ENCODE measurements at regions not wholly inside any gene's neighbourhood (a gene's known extent, or its start where the extent isn't known, plus 50 kb on each side); places are given as distances from the start of the nearest gene placed in this dataset.

- no peak for DNase-seq (ENCODE audit: low spot score)
Observed at GRCh38 chr18:78664048-78664447, 315.6 kb upstream of the SALL3 start.

GRCh38 chr18:78664848-78665247, 314.8 kb upstream of the SALL3 start:
- H3K4me1 ChIP-seq (ENCODE audit: control insufficient read depth in 1 of 2, low read depth in 2 of 2) = no peaks in the 10 kb centered on the region
- no peak for ATAC-seq (ENCODE audit: insufficient number of reproducible peaks, low FRiP score, low read depth)
- no peak overlapping the region for H3K27ac ChIP-seq
- no peak for DNase-seq (ENCODE audit: low spot score)
- no peak for TF ChIP-seq CTCF (IDR thresholded peaks at IDR 0.05)
- no peaks in the 10 kb centered on the region for H3K9me3 ChIP-seq
- no peak overlapping the region for H3K4me3 ChIP-seq
- H3K36me3 ChIP-seq = no peaks in the 10 kb centered on the region
- H3K27me3 ChIP-seq (replicated peaks; ENCODE audit: insufficient read depth) = no peaks in the 10 kb centered on the region

More at GRCh38 chr18:78664048-78664447, 315.6 kb upstream of the SALL3 start:
- H3K4me1 ChIP-seq (ENCODE audit: control insufficient read depth in 1 of 2, low read depth in 2 of 2) = no peaks in the 10 kb centered on the region
- no peak overlapping the region for H3K27ac ChIP-seq
- no peaks in the 10 kb centered on the region for H3K36me3 ChIP-seq
- no peaks in the 10 kb centered on the region for H3K27me3 ChIP-seq (replicated peaks; ENCODE audit: insufficient read depth)
- H3K4me3 ChIP-seq = no peak overlapping the region
- no peak for TF ChIP-seq CTCF (IDR thresholded peaks at IDR 0.05)
- H3K9me3 ChIP-seq = no peaks in the 10 kb centered on the region
- no peak for ATAC-seq (ENCODE audit: insufficient number of reproducible peaks, low FRiP score, low read depth)

- Histone ChIP-seq H3K9me3 (no peaks in the 10 kb centered on the region), H3K4me1 (ENCODE audit: control insufficient read depth in 1 of 2, low read depth in 2 of 2) (no peaks in the 10 kb centered on the region), H3K36me3 (no peaks in the 10 kb centered on the region), H3K27ac (no peak overlapping the region), H3K27me3 (replicated peaks; ENCODE audit: insufficient read depth) (no peaks in the 10 kb centered on the region), H3K4me3 (no peak overlapping the region)
- ATAC-seq (ENCODE audit: insufficient number of reproducible peaks, low FRiP score, low read depth) (no peak), DNase-seq (ENCODE audit: low spot score) (no peak)
- no peak for TF ChIP-seq CTCF (IDR thresholded peaks at IDR 0.05)
Observed at GRCh38 chr18:78665644-78666043, 314.0 kb upstream of the SALL3 start.

GRCh38 chr18:78666666-78667335, 312.8 kb upstream of the SALL3 start:
- Histone ChIP-seq H3K27ac (no peak overlapping the region), H3K36me3 (no peaks in the 10 kb centered on the region), H3K4me1 (ENCODE audit: control insufficient read depth in 1 of 2, low read depth in 2 of 2) (no peaks in the 10 kb centered on the region), H3K4me3 (no peak overlapping the region), H3K27me3 (replicated peaks; ENCODE audit: insufficient read depth) (no peaks in the 10 kb centered on the region), H3K9me3 (no peaks in the 10 kb centered on the region)
- ATAC-seq (ENCODE audit: insufficient number of reproducible peaks, low FRiP score, low read depth) (no peak), DNase-seq (ENCODE audit: low spot score) (no peak)
- no peak for TF ChIP-seq CTCF (IDR thresholded peaks at IDR 0.05)

GRCh38 chr18:78670778-78671391, 308.7 kb upstream of the SALL3 start:
- Histone ChIP-seq H3K4me3 (no peak overlapping the region), H3K27me3 (replicated peaks; ENCODE audit: insufficient read depth) (no peaks in the 10 kb centered on the region), H3K9me3 (no peaks in the 10 kb centered on the region), H3K4me1 (ENCODE audit: control insufficient read depth in 1 of 2, low read depth in 2 of 2) (no peaks in the 10 kb centered on the region), H3K27ac (no peak overlapping the region), H3K36me3 (no peaks in the 10 kb centered on the region)
- no peak for TF ChIP-seq CTCF (IDR thresholded peaks at IDR 0.05)
- ATAC-seq (ENCODE audit: insufficient number of reproducible peaks, low FRiP score, low read depth) = no peak
- no peak for DNase-seq (ENCODE audit: low spot score)
